ENCODE measurements at regions not wholly inside any gene's neighbourhood (a gene's known extent, or its start where the extent isn't known, plus 50 kb on each side); places are given as distances from the start of the nearest gene placed in this dataset.

- Histone ChIP-seq H3K9me3 (ENCODE audit: control insufficient read depth, low read depth, low read length) (no peaks in the 10 kb centered on the region), H3K27ac (ENCODE audit: low read length) (no peak overlapping the region), H3K4me1 (ENCODE audit: control insufficient read depth, insufficient read depth, low read length) (peaks cover 52% of the 10 kb centered on the region), H3K27me3 (ENCODE audit: control insufficient read depth, insufficient read depth, low read length) (no peaks in the 10 kb centered on the region), H3K36me3 (ENCODE audit: control insufficient read depth, insufficient read depth, low read length) (no peaks in the 10 kb centered on the region), H3K4me3 (ENCODE audit: low read length) (no peak overlapping the region)
- no peak for DNase-seq
- WGBS (ENCODE audit: insufficient coverage, low lambda C conversion rate), result 92% methylated on average over 5 of the region's 9 CpGs
Observed at GRCh38 chr11:134734141-134734845, 322.3 kb upstream of the B3GAT1 start.

- no CpG with 5 or more reads among the region's 9 CpGs for WGBS (ENCODE audit: insufficient coverage, low lambda C conversion rate)
Observed at GRCh38 chr11:134733646-134734045, 321.6 kb upstream of the B3GAT1 start.

GRCh38 chr11:134731213-134731961 is 319.3 kb upstream of the B3GAT1 start:
- WGBS (ENCODE audit: insufficient coverage, low lambda C conversion rate), result no CpG with 5 or more reads among the region's 9 CpGs
- H3K4me1 ChIP-seq (ENCODE audit: control insufficient read depth, insufficient read depth, low read length), result peaks cover 37% of the 10 kb centered on the region
- H3K9me3 ChIP-seq (ENCODE audit: control insufficient read depth, low read depth, low read length), result no peaks in the 10 kb centered on the region
- H3K27me3 ChIP-seq (ENCODE audit: control insufficient read depth, insufficient read depth, low read length), result no peaks in the 10 kb centered on the region
- H3K4me3 ChIP-seq (ENCODE audit: low read length), result no peak overlapping the region
- no peaks in the 10 kb centered on the region for H3K36me3 ChIP-seq (ENCODE audit: control insufficient read depth, insufficient read depth, low read length)
- no peak for DNase-seq
- H3K27ac ChIP-seq (ENCODE audit: low read length), result peak overlapping the region; percentile 94

More at GRCh38 chr11:134733646-134734045, 321.6 kb upstream of the B3GAT1 start:
- Histone ChIP-seq H3K27me3 (ENCODE audit: control insufficient read depth, insufficient read depth, low read length) (no peaks in the 10 kb centered on the region), H3K27ac (ENCODE audit: low read length) (no peak overlapping the region), H3K9me3 (ENCODE audit: control insufficient read depth, low read depth, low read length) (no peaks in the 10 kb centered on the region), H3K4me1 (ENCODE audit: control insufficient read depth, insufficient read depth, low read length) (peaks cover 51% of the 10 kb centered on the region), H3K36me3 (ENCODE audit: control insufficient read depth, insufficient read depth, low read length) (no peaks in the 10 kb centered on the region), H3K4me3 (ENCODE audit: low read length) (no peak overlapping the region)
- no peak for DNase-seq

- peaks cover 37% of the 10 kb centered on the region for H3K4me1 ChIP-seq (ENCODE audit: control insufficient read depth, insufficient read depth, low read length)
- WGBS (ENCODE audit: insufficient coverage, low lambda C conversion rate), result 40% methylated on average over 1 of the region's 5 CpGs
- H3K4me3 ChIP-seq (ENCODE audit: low read length), result no peak overlapping the region
- H3K9me3 ChIP-seq (ENCODE audit: control insufficient read depth, low read depth, low read length), result no peaks in the 10 kb centered on the region
- DNase-seq, result peak; percentile 57 to 82
- H3K27me3 ChIP-seq (ENCODE audit: control insufficient read depth, insufficient read depth, low read length), result no peaks in the 10 kb centered on the region
- no peaks in the 10 kb centered on the region for H3K36me3 ChIP-seq (ENCODE audit: control insufficient read depth, insufficient read depth, low read length)
- peak overlapping the region; percentile 94 for H3K27ac ChIP-seq (ENCODE audit: low read length)
Observed at GRCh38 chr11:134730561-134731212, 318.6 kb upstream of the B3GAT1 start.

GRCh38 chr11:134730101-134730500 is 318.1 kb upstream of the B3GAT1 start:
- DNase-seq, result peak; percentile 87 to 93
- Histone ChIP-seq H3K36me3 (ENCODE audit: control insufficient read depth, insufficient read depth, low read length) (no peaks in the 10 kb centered on the region), H3K9me3 (ENCODE audit: control insufficient read depth, low read depth, low read length) (no peaks in the 10 kb centered on the region), H3K27ac (ENCODE audit: low read length) (peak overlapping the region; percentile 94), H3K4me1 (ENCODE audit: control insufficient read depth, insufficient read depth, low read length) (peaks cover 38% of the 10 kb centered on the region), H3K27me3 (ENCODE audit: control insufficient read depth, insufficient read depth, low read length) (no peaks in the 10 kb centered on the region), H3K4me3 (ENCODE audit: low read length) (no peak overlapping the region)
- no CpG with 5 or more reads among the region's 4 CpGs for WGBS (ENCODE audit: insufficient coverage, low lambda C conversion rate)

- H3K4me3 ChIP-seq (ENCODE audit: low read length), result no peak overlapping the region
- no peak for DNase-seq
- WGBS (ENCODE audit: insufficient coverage, low lambda C conversion rate), result no CpG with 5 or more reads among the region's 9 CpGs
- no peak overlapping the region for H3K27ac ChIP-seq (ENCODE audit: low read length)
- H3K27me3 ChIP-seq (ENCODE audit: control insufficient read depth, insufficient read depth, low read length), result no peaks in the 10 kb centered on the region
- H3K4me1 ChIP-seq (ENCODE audit: control insufficient read depth, insufficient read depth, low read length), result peaks cover 34% of the 10 kb centered on the region
- H3K9me3 ChIP-seq (ENCODE audit: control insufficient read depth, low read depth, low read length), result no peaks in the 10 kb centered on the region
- H3K36me3 ChIP-seq (ENCODE audit: control insufficient read depth, insufficient read depth, low read length), result no peaks in the 10 kb centered on the region
Observed at GRCh38 chr11:134728186-134728585, 316.1 kb upstream of the B3GAT1 start.

- Histone ChIP-seq H3K27ac (ENCODE audit: low read length) (no peak overlapping the region), H3K4me1 (ENCODE audit: control insufficient read depth, insufficient read depth, low read length) (peaks cover 34% of the 10 kb centered on the region), H3K36me3 (ENCODE audit: control insufficient read depth, insufficient read depth, low read length) (no peaks in the 10 kb centered on the region), H3K4me3 (ENCODE audit: low read length) (no peak overlapping the region), H3K27me3 (ENCODE audit: control insufficient read depth, insufficient read depth, low read length) (no peaks in the 10 kb centered on the region), H3K9me3 (ENCODE audit: control insufficient read depth, low read depth, low read length) (no peaks in the 10 kb centered on the region)
- DNase-seq, result no peak
- no CpG with 5 or more reads among the region's 5 CpGs for WGBS (ENCODE audit: insufficient coverage, low lambda C conversion rate)
Observed at GRCh38 chr11:134727636-134728035, 315.6 kb upstream of the B3GAT1 start.

GRCh38 chr11:134727204-134727603 is 315.2 kb upstream of the B3GAT1 start:
- Histone ChIP-seq H3K4me1 (ENCODE audit: control insufficient read depth, insufficient read depth, low read length) (peaks cover 34% of the 10 kb centered on the region), H3K27ac (ENCODE audit: low read length) (no peak overlapping the region), H3K9me3 (ENCODE audit: control insufficient read depth, low read depth, low read length) (no peaks in the 10 kb centered on the region), H3K27me3 (ENCODE audit: control insufficient read depth, insufficient read depth, low read length) (no peaks in the 10 kb centered on the region), H3K36me3 (ENCODE audit: control insufficient read depth, insufficient read depth, low read length) (no peaks in the 10 kb centered on the region), H3K4me3 (ENCODE audit: low read length) (no peak overlapping the region)
- DNase-seq, result no peak
- no CpG with 5 or more reads among the region's 13 CpGs for WGBS (ENCODE audit: insufficient coverage, low lambda C conversion rate)

GRCh38 chr11:134725716-134726639 is 313.9 kb upstream of the B3GAT1 start:
- Histone ChIP-seq H3K27ac (ENCODE audit: low read length) (no peak overlapping the region), H3K9me3 (ENCODE audit: control insufficient read depth, low read depth, low read length) (no peaks in the 10 kb centered on the region), H3K36me3 (ENCODE audit: control insufficient read depth, insufficient read depth, low read length) (no peaks in the 10 kb centered on the region), H3K4me3 (ENCODE audit: low read length) (no peak overlapping the region), H3K27me3 (ENCODE audit: control insufficient read depth, insufficient read depth, low read length) (no peaks in the 10 kb centered on the region), H3K4me1 (ENCODE audit: control insufficient read depth, insufficient read depth, low read length) (peaks cover 25% of the 10 kb centered on the region)
- DNase-seq, result peak; percentile 51 to 69
- WGBS (ENCODE audit: insufficient coverage, low lambda C conversion rate), result no CpG with 5 or more reads among the region's 21 CpGs

GRCh38 chr11:134725211-134725610 is 313.2 kb upstream of the B3GAT1 start:
- H3K9me3 ChIP-seq (ENCODE audit: control insufficient read depth, low read depth, low read length), result no peaks in the 10 kb centered on the region
- no peak overlapping the region for H3K27ac ChIP-seq (ENCODE audit: low read length)
- H3K36me3 ChIP-seq (ENCODE audit: control insufficient read depth, insufficient read depth, low read length), result no peaks in the 10 kb centered on the region
- no peak overlapping the region for H3K4me3 ChIP-seq (ENCODE audit: low read length)
- peaks cover 17% of the 10 kb centered on the region for H3K4me1 ChIP-seq (ENCODE audit: control insufficient read depth, insufficient read depth, low read length)
- H3K27me3 ChIP-seq (ENCODE audit: control insufficient read depth, insufficient read depth, low read length), result no peaks in the 10 kb centered on the region
- WGBS (ENCODE audit: insufficient coverage, low lambda C conversion rate), result no CpG with 5 or more reads among the region's 12 CpGs
- no peak for DNase-seq

Data from large intestine (tissue), 3 donors.